ENCODE measurements at regions not wholly inside any gene's neighbourhood (a gene's known extent, or its start where the extent isn't known, plus 50 kb on each side); places are given as distances from the start of the nearest gene placed in this dataset.

- TF ChIP-seq POLR2A (IDR thresholded peaks at IDR 0.05; ENCODE audit: low read length) (no peak), GATA1 (IDR thresholded peaks at IDR 0.05; ENCODE audit: low read depth, low read length) (no peak)
Measured at GRCh38 chr13:87138866-87139265, 532.3 kb upstream of the SLITRK5 start.

Measured in erythroblast (primary cell).